GM18909 (cell line): ENCODE measurements at regions not wholly inside any gene's neighbourhood (a gene's known extent, or its start where the extent isn't known, plus 50 kb on each side); places are given as distances from the start of the nearest gene placed in this dataset.
"Not testable (repeated sequence)": the region's sequence is repeated elsewhere in the genome, so short reads cannot be mapped to it uniquely, and the experiment has no call there.

Experiments used
- ATAC-seq: cut with Tn5 transposase; IDR thresholded peaks from one replicate; pipeline ENCODE4 v1.9.1; 2021; ENCODE audit warnings: mild to moderate bottlenecking; ENCODE audit not compliant: unreplicated experiment, poor library complexity

DNA sequence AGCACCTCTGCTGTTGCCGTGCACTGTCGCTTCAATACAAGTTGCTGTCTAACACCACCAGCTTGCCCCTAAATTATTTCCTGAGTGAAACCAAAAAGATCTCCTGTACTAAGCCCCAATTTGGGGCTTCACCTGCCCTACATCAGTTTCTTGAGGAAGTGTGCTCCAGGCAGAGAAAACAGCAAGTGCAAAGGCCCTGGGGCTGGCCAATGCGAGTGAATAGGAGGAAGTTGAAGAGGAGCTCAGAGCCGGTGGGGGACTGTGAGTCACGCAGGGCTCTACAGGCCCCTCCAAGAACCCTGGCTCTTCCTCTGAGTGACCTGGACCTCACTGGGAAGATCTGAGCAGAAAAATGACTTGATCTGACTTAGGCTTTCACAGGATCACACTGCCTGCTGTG is 117.2 kb downstream of the IPO8 start:
- no peak for ATAC-seq

DNA sequence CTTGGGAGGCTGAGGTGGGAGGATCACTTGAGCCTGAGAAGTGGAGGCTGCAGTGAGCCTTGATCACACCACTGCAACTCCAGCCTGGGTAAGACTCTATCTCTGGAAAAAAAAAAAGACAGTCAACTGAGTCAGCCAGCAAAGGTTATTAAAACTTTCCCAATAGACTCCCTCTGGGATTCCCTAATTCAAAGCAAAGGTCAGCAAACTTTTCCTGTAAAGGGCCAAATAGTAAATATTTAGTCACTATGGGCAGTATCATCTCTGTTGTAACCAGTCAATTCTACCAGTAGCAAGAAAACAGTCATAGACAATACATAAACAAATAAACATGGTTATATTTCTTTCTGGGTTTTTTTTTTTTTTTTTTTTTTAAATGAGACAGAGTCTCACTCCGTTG is 122.5 kb downstream of the IPO8 start:
- no peak for ATAC-seq

DNA sequence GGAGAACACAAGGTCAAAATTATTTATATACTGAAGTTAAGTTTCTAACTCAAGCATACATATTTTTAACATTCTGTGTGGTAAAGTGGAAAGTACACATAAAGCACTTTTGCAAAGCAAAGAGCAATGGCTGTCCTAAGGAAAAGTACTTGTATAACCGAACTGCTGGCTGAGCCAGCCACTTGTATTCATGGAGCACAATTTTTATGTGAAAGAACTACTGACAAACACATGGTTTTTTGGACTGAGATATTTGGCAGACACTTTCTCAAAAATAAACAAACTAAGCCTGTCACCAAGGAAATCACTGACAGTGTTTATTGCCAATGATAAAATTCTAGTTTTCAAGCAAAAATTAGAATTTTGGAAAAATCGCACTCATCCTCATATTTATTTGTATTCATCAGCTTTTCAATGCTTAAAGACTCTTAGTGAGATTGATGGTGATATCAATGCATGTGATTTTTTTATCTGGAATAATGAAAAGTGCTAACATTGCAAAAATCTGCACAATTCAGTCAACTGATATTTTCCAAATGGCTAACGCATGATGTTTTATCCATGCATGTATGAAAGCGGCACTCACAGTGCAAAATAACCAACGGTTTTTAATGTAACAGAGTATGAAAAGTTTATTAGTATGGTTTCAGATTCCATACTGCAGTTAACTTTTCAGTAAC is 125.3 kb downstream of the IPO8 start:
- no peak for ATAC-seq

DNA sequence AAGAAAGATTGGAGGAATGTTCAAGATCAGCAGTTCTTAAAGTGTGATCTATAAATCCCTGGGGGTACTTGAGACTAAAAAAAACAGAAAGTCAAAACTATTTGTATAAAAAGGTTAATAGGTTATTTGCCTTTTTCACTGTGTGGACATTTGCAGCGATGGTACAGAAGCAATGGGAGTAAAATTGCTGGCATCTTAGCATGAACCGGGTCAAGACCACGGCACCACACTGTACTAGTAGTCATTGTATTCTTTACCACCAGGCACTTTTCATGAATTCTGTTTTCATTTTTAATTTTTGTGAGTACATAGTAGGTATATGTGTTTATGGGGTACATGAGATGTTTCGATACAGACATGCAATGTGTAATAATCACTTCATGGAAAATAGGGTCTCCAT is 126.2 kb downstream of the IPO8 start:
- no peak for ATAC-seq

DNA sequence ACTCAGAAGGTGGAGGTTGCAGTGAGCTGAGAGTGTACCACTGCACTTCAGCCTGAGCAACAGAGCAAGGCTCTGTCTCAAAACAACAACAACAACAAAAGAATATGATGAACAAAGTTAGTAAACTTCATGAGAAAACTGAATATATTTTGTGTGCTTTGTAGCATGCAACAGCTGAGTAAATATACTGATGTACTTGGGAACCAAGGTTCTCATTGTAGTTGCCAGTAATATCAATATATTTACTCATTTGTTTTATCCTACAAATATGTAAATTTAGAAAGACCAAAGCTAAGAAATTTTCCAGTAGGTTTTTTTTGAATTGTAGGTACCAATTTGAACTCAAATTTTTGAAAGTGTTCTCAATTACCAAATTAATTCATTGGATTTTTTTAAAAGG is 127.2 kb downstream of the IPO8 start:
- ATAC-seq: no peak

DNA sequence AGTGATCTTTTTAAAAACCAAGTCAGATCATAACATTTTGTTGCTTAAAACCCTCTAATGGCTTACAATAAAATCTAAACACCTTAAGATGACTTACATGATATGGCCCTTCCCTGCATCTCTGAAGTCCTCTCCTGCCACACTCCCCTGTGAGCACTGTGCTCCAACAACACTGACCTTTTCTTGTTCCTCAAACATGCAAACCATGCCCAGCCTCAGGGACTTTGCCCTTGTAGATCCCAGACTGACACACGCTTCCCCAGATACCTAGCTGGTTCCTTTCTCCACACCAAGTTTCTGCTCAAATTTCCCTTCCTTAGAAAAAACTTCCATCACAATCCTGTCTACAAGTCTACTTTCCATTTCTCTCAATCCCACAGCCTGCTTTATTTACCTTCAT is 128.6 kb downstream of the IPO8 start:
- ATAC-seq: no peak

DNA sequence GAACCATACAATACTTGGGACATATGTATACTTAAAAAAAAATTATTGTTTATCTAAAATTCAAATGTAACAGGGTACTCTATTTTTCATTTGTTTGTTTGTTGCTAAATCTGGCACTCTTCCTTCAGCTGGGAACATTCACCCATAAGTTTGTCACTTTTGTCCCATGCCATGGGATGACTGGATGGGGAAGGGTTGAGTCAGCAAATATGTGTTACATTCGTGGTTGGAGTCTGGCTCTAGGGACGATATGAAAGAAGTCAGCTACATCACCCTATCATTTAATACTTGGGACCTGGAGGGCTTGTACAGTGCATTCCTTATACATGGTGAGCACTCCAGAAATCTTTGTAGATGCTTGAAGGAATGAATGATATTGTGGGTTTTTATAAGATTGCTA is 131.3 kb downstream of the IPO8 start:
- no peak for ATAC-seq

DNA sequence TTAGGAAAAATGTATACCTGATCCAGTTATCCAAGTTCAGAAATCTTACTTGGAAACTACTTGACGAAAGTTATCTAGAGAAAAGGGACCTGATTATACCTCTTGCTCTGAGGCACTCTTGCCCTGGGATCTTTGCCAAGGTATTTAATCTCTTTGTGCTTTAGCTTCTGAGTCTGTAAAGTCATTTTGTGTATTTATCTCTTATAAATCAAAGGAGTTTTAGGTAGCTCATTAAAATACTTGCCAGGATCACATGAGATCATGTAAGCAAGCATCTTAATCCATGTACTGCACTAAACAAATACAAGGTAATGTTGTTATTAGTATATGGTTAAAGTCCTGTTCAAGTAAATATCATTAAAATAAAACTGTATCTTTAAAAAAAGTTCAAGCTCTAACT is 147.5 kb downstream of the IPO8 start:
- ATAC-seq: no peak

DNA sequence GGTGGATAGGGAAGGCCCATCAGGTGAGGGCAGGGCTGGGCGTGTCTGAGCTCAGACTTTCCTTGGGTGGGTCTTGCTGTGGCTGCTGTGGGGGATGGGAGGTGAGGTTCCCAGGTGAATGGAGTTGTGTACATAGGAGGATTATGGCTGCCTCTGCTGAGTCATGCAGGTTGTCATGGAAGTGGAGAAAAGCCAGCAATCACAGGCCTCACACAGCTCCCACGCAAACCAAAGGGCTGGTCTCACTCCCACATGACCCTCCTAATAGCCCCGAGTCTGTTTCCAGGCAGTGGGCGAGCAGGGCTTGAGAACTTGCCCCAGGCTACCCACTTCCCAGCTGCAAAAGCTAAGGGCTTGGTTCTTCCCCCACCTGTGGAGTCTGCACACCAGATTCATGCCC is 149.5 kb downstream of the IPO8 start:
- ATAC-seq: no peak

DNA sequence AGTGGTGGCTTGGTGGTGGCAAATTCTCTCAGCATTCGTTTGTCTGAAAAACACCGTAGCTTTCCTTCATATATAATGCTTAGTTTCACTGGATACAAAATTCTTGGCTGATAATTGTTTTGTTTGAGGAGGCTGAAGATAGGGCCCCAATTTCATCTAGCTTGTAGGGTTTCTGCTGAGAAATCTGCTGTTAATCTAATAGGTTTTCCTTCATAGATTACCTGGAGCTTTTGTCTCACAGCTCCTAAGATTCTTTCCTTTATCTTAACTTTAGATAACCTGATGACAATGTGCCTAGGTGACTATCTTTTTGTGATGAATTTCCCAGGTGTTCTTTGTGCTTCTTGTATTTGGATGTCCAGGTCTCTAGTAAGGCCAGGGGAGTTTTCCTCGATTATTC is 151.0 kb downstream of the IPO8 start:
- not testable (repeated sequence) for ATAC-seq

DNA sequence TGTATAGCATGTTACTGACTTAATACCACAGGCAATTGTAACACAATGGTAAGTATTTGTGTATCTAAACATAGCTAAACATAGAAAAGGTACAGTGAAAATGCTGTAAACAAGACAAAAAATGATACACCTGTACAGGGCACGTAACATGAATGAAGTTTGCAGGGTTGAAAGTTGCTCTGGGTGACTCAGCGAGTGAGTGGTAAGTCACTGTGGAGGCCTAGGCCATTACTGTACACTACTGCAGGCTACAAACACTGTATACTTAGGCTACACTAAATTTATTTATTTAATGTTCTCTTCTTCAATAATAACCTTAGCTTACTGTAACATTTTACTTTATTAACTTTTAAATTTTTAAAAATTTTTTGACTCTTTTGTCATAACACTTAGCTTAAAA is 158.4 kb downstream of the IPO8 start:
- no peak for ATAC-seq

DNA sequence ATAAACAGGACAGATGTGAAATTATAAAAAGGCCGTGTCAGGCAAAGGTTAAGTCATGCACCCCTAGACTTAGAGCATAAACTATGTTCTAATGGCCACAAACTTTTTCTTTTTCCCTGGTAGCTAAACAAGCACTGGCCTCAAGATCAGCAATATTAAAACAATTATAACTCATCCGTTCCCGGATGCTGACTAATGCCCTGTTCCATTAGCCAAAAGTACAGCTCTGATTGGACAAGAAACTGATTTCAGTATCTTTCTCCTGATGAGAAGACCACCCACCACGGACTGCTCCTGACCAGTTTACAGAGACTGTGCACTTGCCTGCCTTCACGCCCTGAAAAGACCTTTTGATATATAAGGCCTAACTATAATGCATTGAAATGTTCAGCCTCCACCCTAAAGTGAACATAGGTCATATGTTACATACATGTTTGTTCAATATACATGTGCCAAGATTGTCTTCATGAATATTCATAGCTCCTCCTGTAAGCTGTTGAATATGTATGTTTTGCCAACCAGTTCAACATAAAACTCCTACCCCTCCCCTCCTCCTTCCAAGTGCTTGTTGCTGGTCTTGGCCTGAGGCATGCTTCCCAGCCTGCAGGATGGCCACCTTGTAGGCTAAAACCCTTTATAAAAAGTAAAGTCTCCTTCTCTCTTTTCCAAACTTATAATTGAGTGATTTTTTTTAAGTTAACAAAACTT is 162.0 kb downstream of the IPO8 start:
- ATAC-seq: no peak

DNA sequence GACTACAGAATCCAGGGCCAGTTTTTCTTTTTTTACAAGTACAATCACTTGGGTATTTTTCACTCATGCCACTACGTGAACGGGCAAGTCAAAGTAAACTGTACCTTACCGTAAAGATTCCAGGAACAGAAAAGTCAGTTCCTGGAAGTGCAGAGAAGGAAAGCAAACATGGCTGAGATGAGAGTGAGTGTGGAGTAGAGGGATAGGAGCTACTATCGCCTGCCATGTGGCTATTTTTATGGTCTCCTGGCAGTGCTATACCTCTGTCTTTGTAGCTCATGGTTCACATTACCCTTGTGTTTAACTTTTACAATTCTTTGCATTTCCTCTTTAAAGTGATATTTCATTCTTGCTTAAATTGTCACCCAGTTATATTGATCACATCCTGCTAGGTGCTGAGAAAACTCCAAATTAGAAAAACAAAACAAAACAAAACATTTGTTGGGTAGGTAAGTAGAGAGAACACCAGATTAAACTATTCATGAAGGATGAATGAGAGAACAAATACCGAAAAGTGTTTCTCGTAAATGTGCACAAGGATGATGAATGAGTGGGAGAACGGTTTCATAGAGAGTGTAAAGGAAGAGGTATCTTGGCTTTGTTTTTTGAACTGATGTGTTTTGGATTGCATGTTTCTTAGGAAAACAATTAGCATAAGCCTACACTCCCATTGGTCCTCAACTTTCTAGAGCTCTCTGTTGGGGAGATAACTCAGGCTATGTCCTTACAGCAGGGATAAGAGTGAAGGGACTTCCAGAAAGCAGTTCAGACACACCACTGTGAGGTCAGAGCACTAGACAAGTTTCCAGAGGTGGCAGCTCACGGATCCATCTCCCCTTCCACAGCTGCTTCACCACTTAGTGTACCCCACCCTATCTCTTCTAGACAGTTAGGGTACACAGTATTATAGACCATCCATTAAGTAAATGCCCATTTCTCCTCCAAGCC is 163.7 kb downstream of the IPO8 start:
- no peak for ATAC-seq

DNA sequence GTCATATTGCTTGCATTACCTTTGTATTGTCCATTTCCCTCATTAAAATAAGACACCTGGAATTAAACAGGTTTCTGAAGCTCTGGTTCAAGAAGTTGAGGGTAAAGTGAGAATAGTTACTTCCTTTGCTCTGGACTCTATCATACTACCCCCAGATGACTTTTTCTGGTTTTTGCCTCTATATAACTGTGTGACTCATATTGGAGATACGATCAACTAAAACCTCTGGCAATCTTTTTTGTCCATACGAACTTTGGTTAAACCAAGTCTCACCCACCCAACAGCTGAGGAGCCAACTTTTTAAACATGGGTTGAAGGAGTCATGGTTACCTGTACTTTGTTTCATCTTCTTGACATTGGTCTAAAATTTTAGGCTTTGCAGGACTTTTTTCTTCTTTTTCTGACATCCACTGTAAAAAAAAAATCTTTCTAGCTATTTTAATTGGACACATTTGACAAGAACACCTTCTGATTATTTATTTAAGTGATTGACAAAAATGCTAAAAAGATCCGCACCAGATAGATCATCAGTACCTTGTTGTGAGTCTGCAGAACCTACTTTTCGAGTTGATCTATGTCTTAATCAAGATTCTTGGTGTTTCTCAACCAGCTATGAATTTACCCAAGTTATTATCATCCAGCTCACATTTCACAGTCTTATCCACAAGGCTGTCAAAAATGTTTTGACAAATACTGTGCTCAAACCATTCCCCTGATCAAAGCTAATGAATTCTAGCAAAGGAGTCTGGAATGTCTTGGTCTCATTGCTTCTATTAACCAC is 166.0 kb downstream of the IPO8 start:
- no peak for ATAC-seq

DNA sequence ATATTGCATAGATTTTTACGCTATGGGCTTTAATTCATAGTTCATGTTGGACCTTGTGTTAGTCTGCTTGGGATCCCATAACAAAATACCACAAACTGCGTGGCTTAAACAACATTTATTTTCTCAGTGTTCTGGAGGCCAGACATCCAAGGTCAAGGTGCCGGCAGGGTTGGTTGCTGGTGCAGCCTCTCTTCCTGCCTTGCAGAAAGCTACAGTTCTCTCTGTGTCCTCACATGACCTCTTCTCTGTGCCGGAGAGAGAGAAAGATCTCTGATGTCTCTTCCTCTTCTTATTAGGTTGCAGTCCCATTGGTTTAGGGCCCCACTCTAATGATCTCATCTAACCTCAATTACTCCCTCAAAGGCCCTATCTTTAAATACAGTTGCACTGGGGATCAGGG is 170.5 kb downstream of the IPO8 start:
- no peak for ATAC-seq

DNA sequence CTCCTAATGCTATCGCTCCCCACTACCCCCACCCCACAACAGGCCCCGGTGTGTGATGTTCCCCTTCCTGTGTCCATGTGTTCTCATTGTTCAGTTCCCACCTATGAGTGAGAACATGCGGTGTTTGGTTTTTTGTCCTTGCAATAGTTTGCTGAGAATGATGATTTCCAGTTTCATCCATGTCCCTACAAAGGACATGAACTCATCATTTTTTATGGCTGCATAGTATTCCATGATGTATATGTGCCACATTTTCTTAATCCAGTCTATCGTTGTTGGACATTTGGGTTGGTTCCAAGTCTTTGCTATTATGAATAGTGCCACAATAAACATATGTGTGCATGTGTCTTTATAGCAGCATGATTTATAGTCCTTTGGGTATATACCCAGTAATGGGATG is 175.4 kb downstream of the IPO8 start:
- not testable (repeated sequence) for ATAC-seq

DNA sequence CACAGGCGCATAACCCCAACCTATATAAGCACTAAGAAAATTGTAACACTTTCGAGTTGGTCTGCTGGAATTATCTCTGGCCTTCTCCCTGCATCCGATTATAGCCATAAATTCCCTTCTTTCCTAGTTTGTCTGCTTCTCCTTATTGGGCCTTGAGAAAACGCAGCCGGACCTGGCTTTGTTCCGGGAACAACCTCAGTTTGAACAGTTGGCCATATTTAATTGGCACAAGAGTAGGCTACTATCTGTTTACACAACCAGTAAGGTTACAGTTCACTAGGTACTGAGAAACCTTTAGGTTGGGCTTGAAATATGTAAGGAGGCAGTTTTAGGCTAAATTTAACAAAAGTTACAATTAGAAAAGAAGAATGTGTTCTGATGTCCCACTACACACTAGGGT is 176.1 kb downstream of the IPO8 start:
- no peak for ATAC-seq

DNA sequence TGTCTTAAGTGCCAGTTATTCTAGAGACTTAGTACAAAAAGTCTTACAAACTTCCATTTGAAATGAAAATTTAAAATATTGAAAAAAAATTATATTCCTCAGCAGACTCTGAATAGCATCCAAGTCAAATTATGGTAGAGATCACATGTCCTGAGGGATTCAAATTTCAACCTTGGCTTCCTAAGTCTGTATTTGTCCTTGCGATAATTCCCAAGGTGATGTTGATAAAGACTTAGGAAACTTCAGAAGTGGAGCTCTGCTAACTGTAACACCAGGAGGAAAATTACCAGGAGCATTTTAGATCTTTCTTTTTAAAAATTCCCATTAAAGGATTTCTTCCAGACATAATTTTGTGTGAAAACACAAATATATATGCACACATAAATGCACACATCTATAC is 178.3 kb downstream of the IPO8 start:
- ATAC-seq: no peak

DNA sequence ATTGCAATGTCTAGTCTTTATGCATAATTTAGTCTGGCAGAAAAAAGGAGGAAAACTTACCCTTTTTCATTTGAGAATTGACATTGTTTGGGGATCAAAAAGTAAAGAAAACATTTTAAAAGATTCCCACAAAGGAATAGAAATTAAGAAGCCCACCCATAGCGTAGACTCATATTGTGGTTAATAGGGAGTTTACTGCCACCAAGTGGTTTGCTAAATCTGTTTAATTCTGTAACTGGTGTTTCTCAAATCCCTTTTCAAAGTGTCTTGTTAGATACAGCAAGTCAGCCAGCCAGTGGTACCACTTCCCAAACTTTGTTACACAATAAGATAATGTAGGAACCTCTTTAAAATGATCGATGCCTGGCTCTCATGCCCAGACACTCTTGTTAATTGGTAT is 180.3 kb downstream of the IPO8 start:
- no peak for ATAC-seq

DNA sequence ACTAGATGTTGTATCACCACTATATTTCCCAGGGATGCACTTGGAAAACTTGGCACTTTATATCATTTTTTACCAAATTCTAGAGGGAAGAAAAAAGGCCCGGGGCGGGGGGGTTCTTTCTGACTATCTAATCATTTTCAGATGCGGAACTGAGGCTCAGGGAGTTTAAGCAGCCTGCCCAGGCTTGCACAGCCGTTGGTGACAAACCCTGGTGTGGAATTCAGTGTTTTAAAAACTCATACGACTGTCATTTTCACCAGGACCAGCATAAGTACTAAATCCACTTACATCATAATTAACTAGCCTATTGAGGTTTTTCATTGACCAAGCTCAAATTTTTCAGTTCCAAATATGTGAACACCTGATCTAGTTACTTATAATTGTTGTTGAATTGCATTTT is 181.0 kb downstream of the IPO8 start:
- ATAC-seq: no peak
